ENCODE measurements at regions not wholly inside any gene's neighbourhood (a gene's known extent, or its start where the extent isn't known, plus 50 kb on each side); places are given as distances from the start of the nearest gene placed in this dataset.
A peak's percentile ranks its signal among the peaks of the same experiment; 100 is the strongest.
"Not testable (repeated sequence)": the region's sequence is repeated elsewhere in the genome, so short reads cannot be mapped to it uniquely, and the experiment has no call there.

DNA sequence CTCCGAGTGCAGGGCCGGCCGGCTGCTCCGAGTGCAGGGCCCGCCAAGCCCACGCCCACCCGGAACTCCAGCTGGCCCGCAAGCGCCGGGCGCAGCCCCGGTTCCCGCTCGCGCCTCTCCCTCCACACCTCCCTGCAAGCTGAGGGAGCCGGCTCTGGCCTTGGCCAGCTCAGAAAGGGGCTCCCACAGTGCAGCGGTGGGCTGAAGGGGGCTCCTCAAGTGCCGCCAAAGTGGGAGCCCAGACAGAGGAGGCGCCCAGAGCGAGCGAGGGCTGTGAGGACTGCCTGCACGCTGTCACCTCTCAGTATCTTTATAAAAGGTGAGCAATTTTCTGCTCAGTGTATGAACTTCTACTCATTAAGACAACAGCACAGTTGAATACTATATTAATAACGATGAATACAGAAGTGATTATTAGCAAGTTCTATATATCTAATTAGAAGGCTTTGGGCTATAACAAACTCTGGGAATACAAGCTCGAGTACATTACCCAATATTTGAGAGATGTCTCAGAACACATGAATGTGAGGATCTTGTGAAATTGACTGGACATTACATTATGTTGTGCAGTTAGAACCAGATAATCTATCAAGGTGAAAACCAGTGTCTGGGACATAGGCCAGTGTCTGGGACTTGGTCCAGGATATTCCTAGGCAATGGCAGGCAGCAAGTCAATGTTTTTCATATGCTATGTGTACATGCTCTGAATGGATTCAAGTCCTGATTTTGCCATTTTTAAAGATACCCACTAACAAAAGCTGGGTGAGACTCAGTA is 112.9 kb downstream of the ZNF330 start:
- DNase-seq (ENCODE audit: extremely low read depth in 1 of 4, low spot score in 3 of 4); H3K9me1 ChIP-seq (ENCODE audit: control insufficient read depth, insufficient read depth, low read length); intact Hi-C loops (cut with micrococcal nuclease); H4K20me1 ChIP-seq (replicated peaks; ENCODE audit: control insufficient read depth, insufficient read depth, low read length); H3K36me3 ChIP-seq (ENCODE audit: control insufficient read depth, insufficient read depth, low read length); H3K9me3 ChIP-seq (replicated peaks; ENCODE audit: control insufficient read depth, insufficient read depth, low read depth, low read length); H3K4me1 ChIP-seq (replicated peaks in 1 of 2; ENCODE audit: control insufficient read depth in 2 of 2, insufficient read depth in 2 of 2, low read length in 2 of 2); H3K27me3 ChIP-seq (ENCODE audit: control insufficient read depth in 2 of 2, insufficient read depth in 2 of 2, low read length in 2 of 2); in situ Hi-C loops (cut with MboI); CTCF ChIA-PET (ENCODE audit: low intra/inter-chr PET ratio): not testable (repeated sequence)
- Histone ChIP-seq H3K4me2 (ENCODE audit: insufficient read depth, low read length) (peak overlapping the region; percentile 76), H3K4me3 (peak overlapping the region; percentile 30), H2AFZ (ENCODE audit: low read depth, low read length) (peak overlapping the region; percentile 37; the same call in 1 of the 2 replicates), H3K9ac (ENCODE audit: insufficient read depth in 1 of 2, low read depth in 2 of 2, low read length in 2 of 2) (peak overlapping the region in 1 of 2 experiments; percentile 59; a peak in 2 of 4 replicates), H3K27ac (ENCODE audit: extremely low read depth, low read depth, low read length) (peak overlapping the region; percentile 49; the same call in 2 of the 3 replicates), H3K79me2 (ENCODE audit: control insufficient read depth, insufficient read depth, low read length) (peaks cover 42% of the 10 kb centered on the region)
- WGBS (ENCODE audit: insufficient coverage, low coverage, missing lambda C conversion rate), result 13% methylated on average over 8 of the region's 24 CpGs
- TSS peak; percentile 52 for BruUV-seq (replicated peaks)
- POLR2A ChIA-PET, result interaction anchor here (3.4 kb wide), 1 partner anchor 13 kb away, joined by 10 read pairs; no protein-coding TSS in a partner anchor
- FAIRE-seq (peak; percentile 71), ATAC-seq (peak; percentile 15)
- peak; percentile 36; the same call in 1 of the 2 replicates for TF ChIP-seq CEBPB (tag; IDR thresholded peaks at IDR 0.05)
- TF ChIP-seq RBFOX2 (IDR thresholded peaks at IDR 0.05; ENCODE audit: low read depth, low read length), result peak; percentile 66

DNA sequence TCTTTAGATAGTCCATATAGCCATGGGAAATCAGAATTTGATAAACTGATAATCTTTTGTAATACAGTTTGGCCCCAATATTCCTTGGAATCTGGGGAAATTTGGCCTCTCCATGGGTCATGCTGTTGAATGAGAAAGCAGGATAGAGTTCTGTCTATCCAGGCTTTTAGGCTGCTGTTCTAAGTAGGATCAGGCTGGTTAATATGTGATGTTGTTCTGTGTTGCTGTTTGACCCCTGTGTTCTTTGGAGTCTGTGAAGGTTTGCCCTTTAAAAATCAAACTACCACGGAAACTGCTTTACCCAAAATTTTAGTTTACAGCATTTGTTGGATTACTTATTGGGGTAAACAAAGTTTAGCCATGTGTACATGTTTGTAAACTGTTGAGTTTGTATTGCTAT is 114.5 kb downstream of the ZNF330 start:
- peak overlapping the region; percentile 76 for H3K4me2 ChIP-seq (ENCODE audit: insufficient read depth, low read length)
- DNase-seq (ENCODE audit: extremely low read depth in 1 of 4, low spot score in 3 of 4) (no peak), FAIRE-seq (no peak), ATAC-seq (peak; percentile 23; the same call in 2 of the 3 replicates)
- H3K9me1 ChIP-seq (ENCODE audit: control insufficient read depth, insufficient read depth, low read length), result no peaks in the 10 kb centered on the region
- H3K27ac ChIP-seq (ENCODE audit: extremely low read depth, low read depth, low read length), result no peak overlapping the region
- in situ Hi-C loops (cut with MboI) (no loop called here), intact Hi-C loops (cut with micrococcal nuclease) (no loop called here)
- peak overlapping the region; percentile 30; the same call in 1 of the 2 replicates for H3K4me3 ChIP-seq
- H3K27me3 ChIP-seq (ENCODE audit: control insufficient read depth in 2 of 2, insufficient read depth in 2 of 2, low read length in 2 of 2), result no peaks in the 10 kb centered on the region
- 0 out of 2 replicates have a peak, but pooled peaks cover 4% of the 10 kb centered on the region for H4K20me1 ChIP-seq (replicated peaks; ENCODE audit: control insufficient read depth, insufficient read depth, low read length)
- CTCF ChIA-PET (ENCODE audit: low intra/inter-chr PET ratio), result no interaction called here
- H3K36me3 ChIP-seq (ENCODE audit: control insufficient read depth, insufficient read depth, low read length), result peaks cover 2% of the 10 kb centered on the region; the same call in 2 of the 3 replicates
- peak overlapping the region; percentile 61 for H2AFZ ChIP-seq (ENCODE audit: low read depth, low read length)
- POLR2A ChIA-PET, result no interaction called here
- whole genome bisulfite sequencing (ENCODE audit: insufficient coverage, low coverage, missing lambda C conversion rate), result 7% methylated on average over 1 of the region's 1 CpG
- peaks cover 35% of the 10 kb centered on the region for H3K79me2 ChIP-seq (ENCODE audit: control insufficient read depth, insufficient read depth, low read length)
- peaks cover 0 to 6% of the 10 kb centered on the region in 2 experiments; a peak in 1 of 5 replicates for H3K4me1 ChIP-seq (replicated peaks in 1 of 2; ENCODE audit: control insufficient read depth in 2 of 2, insufficient read depth in 2 of 2, low read length in 2 of 2)
- H3K9ac ChIP-seq (ENCODE audit: insufficient read depth in 1 of 2, low read depth in 2 of 2, low read length in 2 of 2), result 0 out of 4 replicates have a peak overlapping the region, but pooled peaks of 1 of the 2 experiments have one; percentile 59
- BruUV-seq (replicated peaks), result no TSS peak
- H3K9me3 ChIP-seq (replicated peaks; ENCODE audit: control insufficient read depth, insufficient read depth, low read depth, low read length), result no peaks in the 10 kb centered on the region
- TF ChIP-seq ZSCAN32 (CRISPR knock-in tag; IDR thresholded peaks at IDR 0.05) (no peak), KDM4B (IDR thresholded peaks at IDR 0.05; ENCODE audit: borderline replicate concordance in 2 of 2, low read depth in 1 of 2) (no peak), RFX1 (IDR thresholded peaks at IDR 0.05) (no peak), TCF7L2 (IDR thresholded peaks at IDR 0.05; ENCODE audit: low read depth, low read length) (no peak), BDP1 (IDR thresholded peaks at IDR 0.05; ENCODE audit: insufficient read depth, insufficient read length) (no peak), RCOR1 (IDR thresholded peaks at IDR 0.05; ENCODE audit: borderline replicate concordance in 1 of 2, low read depth in 2 of 2, low read length in 2 of 2) (no peak), KAT7 (CRISPR knock-in tag; IDR thresholded peaks at IDR 0.05; ENCODE audit: borderline replicate concordance) (no peak)
- TF ChIP-seq, protein P1, sequence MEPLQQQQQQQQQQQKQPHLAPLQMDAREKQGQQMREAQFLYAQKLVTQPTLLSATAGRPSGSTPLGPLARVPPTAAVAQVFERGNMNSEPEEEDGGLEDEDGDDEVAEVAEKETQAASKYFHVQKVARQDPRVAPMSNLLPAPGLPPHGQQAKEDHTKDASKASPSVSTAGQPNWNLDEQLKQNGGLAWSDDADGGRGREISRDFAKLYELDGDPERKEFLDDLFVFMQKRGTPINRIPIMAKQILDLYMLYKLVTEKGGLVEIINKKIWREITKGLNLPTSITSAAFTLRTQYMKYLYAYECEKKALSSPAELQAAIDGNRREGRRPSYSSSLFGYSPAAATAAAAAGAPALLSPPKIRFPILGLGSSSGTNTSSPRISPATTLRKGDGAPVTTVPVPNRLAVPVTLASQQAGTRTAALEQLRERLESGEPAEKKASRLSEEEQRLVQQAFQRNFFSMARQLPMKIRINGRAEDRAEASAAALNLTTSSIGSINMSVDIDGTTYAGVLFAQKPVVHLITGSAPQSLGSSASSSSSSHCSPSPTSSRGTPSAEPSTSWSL (CRISPR knock-in tag; IDR thresholded peaks at IDR 0.05; ENCODE audit: borderline replicate concordance), result no peak
- TF ChIP-seq, protein P2, sequence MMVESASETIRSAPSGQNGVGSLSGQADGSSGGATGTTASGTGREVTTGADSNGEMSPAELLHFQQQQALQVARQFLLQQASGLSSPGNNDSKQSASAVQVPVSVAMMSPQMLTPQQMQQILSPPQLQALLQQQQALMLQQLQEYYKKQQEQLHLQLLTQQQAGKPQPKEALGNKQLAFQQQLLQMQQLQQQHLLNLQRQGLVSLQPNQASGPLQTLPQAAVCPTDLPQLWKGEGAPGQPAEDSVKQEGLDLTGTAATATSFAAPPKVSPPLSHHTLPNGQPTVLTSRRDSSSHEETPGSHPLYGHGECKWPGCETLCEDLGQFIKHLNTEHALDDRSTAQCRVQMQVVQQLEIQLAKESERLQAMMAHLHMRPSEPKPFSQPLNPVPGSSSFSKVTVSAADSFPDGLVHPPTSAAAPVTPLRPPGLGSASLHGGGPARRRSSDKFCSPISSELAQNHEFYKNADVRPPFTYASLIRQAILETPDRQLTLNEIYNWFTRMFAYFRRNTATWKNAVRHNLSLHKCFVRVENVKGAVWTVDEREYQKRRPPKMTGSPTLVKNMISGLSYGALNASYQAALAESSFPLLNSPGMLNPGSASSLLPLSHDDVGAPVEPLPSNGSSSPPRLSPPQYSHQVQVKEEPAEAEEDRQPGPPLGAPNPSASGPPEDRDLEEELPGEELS (CRISPR knock-in tag; IDR thresholded peaks at IDR 0.05; ENCODE audit: borderline replicate concordance), result no peak
